ENCODE measurements at regions not wholly inside any gene's neighbourhood (a gene's known extent, or its start where the extent isn't known, plus 50 kb on each side); places are given as distances from the start of the nearest gene placed in this dataset.

- in situ Hi-C loops (cut with MboI; ENCODE audit: low sequenced_read_pairs, unreplicated experiment), result no loop called here
- TF ChIP-seq CTCF (IDR thresholded peaks at IDR 0.05; ENCODE audit: borderline replicate concordance, control extremely low read depth, extremely low read depth, insufficient read depth, missing control alignments), result no peak
- no peak for DNase-seq (ENCODE audit: low spot score)
Observed at GRCh38 chr16:17591655-17592405, 121.1 kb upstream of the XYLT1 start.

GRCh38 chr16:17590711-17591654 is 120.2 kb upstream of the XYLT1 start:
- no peak for DNase-seq (ENCODE audit: low spot score)
- no peak for TF ChIP-seq CTCF (IDR thresholded peaks at IDR 0.05; ENCODE audit: borderline replicate concordance, control extremely low read depth, extremely low read depth, insufficient read depth, missing control alignments)
- in situ Hi-C loops (cut with MboI; ENCODE audit: low sequenced_read_pairs, unreplicated experiment), result no loop called here

- no peak for DNase-seq (ENCODE audit: low spot score)
- in situ Hi-C loops (cut with MboI; ENCODE audit: low sequenced_read_pairs, unreplicated experiment), result no loop called here
- TF ChIP-seq CTCF (IDR thresholded peaks at IDR 0.05; ENCODE audit: borderline replicate concordance, control extremely low read depth, extremely low read depth, insufficient read depth, missing control alignments), result no peak
Observed at GRCh38 chr16:17589898-17590297, 119.1 kb upstream of the XYLT1 start.

GRCh38 chr16:17585449-17586074 is 114.8 kb upstream of the XYLT1 start:
- TF ChIP-seq CTCF (IDR thresholded peaks at IDR 0.05; ENCODE audit: borderline replicate concordance, control extremely low read depth, extremely low read depth, insufficient read depth, missing control alignments), result no peak

GRCh38 chr16:17578981-17579874 is 108.5 kb upstream of the XYLT1 start:
- DNase-seq (ENCODE audit: low spot score), result peak; percentile 55
- TF ChIP-seq CTCF (IDR thresholded peaks at IDR 0.05; ENCODE audit: borderline replicate concordance, control extremely low read depth, extremely low read depth, insufficient read depth, missing control alignments), result peak; percentile 91
- in situ Hi-C loops (cut with MboI; ENCODE audit: low sequenced_read_pairs, unreplicated experiment), result loop anchor here (10.0 kb wide), 1 partner anchor 94 kb away; no protein-coding TSS in a partner anchor

More at GRCh38 chr16:17585449-17586074, 114.8 kb upstream of the XYLT1 start:
- in situ Hi-C loops (cut with MboI; ENCODE audit: low sequenced_read_pairs, unreplicated experiment), result no loop called here
- DNase-seq (ENCODE audit: low spot score), result no peak

Measured in GM13976 (cell line).